Naive B cell (primary cell): ENCODE measurements at regions not wholly inside any gene's neighbourhood (a gene's known extent, or its start where the extent isn't known, plus 50 kb on each side); places are given as distances from the start of the nearest gene placed in this dataset.
A peak's percentile ranks its signal among the peaks of the same experiment; 100 is the strongest.

Experiments
- ATAC-seq, 2 donors: fragments of 150-1000 bp; cut with Tn5 transposase; 2 replicates each; pipeline ENCODE4 v1.10.0; 2021; ENCODE audit warnings: low read depth in 2 of 2, mild to moderate bottlenecking in 2 of 2, moderate library complexity in 2 of 2
- DNase-seq: peaks from one replicate; pipeline ENCODE4 v3.0.0; 2022
- H3K27ac Mint-ChIP-seq, 6 donors: one replicate each; pipeline ENCODE4 v1.8.0; 2020 to 2022; ENCODE audit warnings: mild to moderate bottlenecking in 6 of 6, mixed read lengths in 6 of 6, moderate library complexity in 5 of 6, inconsistent platforms in 2 of 6
- H3K27me3 Mint-ChIP-seq, 3 donors: one replicate each; pipeline ENCODE4 v1.8.0; 2021 to 2022; ENCODE audit warnings: mixed read lengths in 3 of 3, mild to moderate bottlenecking in 1 of 3
- H3K36me3 Mint-ChIP-seq, 2 donors: one replicate each; pipeline ENCODE4 v1.8.0; 2020 to 2022; ENCODE audit warnings: mixed read lengths in 2 of 2, inconsistent platforms in 1 of 2, mild to moderate bottlenecking in 1 of 2
- H3K4me1 Mint-ChIP-seq, 3 donors: one replicate each; pipeline ENCODE4 v1.8.0; 2020 to 2022; ENCODE audit warnings: mixed read lengths in 3 of 3, inconsistent platforms in 1 of 3, mild to moderate bottlenecking in 1 of 3, moderate library complexity in 1 of 3
- H3K4me3 Mint-ChIP-seq, 8 donors: one replicate each; pipeline ENCODE4 v1.8.0; 2020 to 2022; ENCODE audit warnings: mild to moderate bottlenecking in 8 of 8, mixed read lengths in 8 of 8, moderate library complexity in 8 of 8, inconsistent platforms in 2 of 8
- H3K9me3 Mint-ChIP-seq, 7 donors: one replicate each; pipeline ENCODE4 v1.8.0; 2020 to 2022; ENCODE audit warnings: mixed read lengths in 7 of 7, mild to moderate bottlenecking in 5 of 7, inconsistent platforms in 2 of 7, moderate library complexity in 1 of 7

- DNase-seq (no peak), ATAC-seq (peak; percentile 42 to 51)
- H3K27ac Mint-ChIP-seq: peak overlapping the region in 4 of 6 donors; percentile 11 to 75 (median 48)
Observed at GRCh38 chr6:12363651-12364381, 73.7 kb downstream of the EDN1 start.

GRCh38 chr6:12364621-12365020 is 74.5 kb downstream of the EDN1 start:
- H3K36me3 Mint-ChIP-seq: no peaks in the 10 kb centered on the region
- peak overlapping the region in 1 of 8 donors; percentile 2 for H3K4me3 Mint-ChIP-seq
- H3K27me3 Mint-ChIP-seq: peaks cover 0 to 11% (median 0%) of the 10 kb centered on the region in 3 donors
- peaks cover 6 to 14% (median 10%) of the 10 kb centered on the region in 3 donors for H3K4me1 Mint-ChIP-seq
- ATAC-seq (no peak), DNase-seq (no peak)
- H3K27ac Mint-ChIP-seq: no peak overlapping the region
- peaks cover 0 to 5% (median 1%) of the 10 kb centered on the region in 7 donors for H3K9me3 Mint-ChIP-seq

More at GRCh38 chr6:12363651-12364381, 73.7 kb downstream of the EDN1 start:
- Mint-ChIP-seq H3K27me3 (peaks cover 0 to 11% (median 0%) of the 10 kb centered on the region in 3 donors), H3K4me3 (peak overlapping the region in 7 of 8 donors; percentile 12 to 72 (median 49)), H3K36me3 (no peaks in the 10 kb centered on the region), H3K9me3 (peaks cover 0 to 5% (median 1%) of the 10 kb centered on the region in 7 donors), H3K4me1 (peaks cover 6 to 13% (median 10%) of the 10 kb centered on the region in 3 donors)

GRCh38 chr6:12366731-12367130 is 76.6 kb downstream of the EDN1 start:
- Mint-ChIP-seq H3K27ac (no peak overlapping the region), H3K4me3 (no peak overlapping the region), H3K9me3 (peaks cover 0 to 5% (median 1%) of the 10 kb centered on the region in 7 donors), H3K36me3 (no peaks in the 10 kb centered on the region), H3K4me1 (peaks cover 6 to 20% (median 10%) of the 10 kb centered on the region in 3 donors), H3K27me3 (peaks cover 0 to 11% (median 0%) of the 10 kb centered on the region in 3 donors)
- no peak for ATAC-seq
- no peak for DNase-seq

DNA sequence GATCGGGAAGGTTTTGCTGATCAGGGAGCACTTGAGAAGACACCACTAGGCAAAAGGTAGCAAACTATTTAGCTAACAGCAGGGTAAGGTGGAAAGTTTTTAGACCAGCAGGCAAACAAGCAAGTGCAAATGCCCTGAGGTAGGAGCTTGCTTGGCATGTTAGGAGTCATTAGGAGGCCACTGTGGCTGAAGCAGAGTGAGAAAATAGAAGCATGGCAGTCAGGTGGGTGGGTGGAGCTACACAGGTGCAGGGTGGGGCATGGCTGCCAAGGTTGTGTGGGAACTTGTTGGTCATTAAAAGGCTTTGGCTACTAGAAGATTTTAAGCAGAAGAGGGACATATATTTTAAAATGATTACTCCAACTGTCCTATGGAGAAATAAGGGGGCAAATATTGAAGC is 77.3 kb downstream of the EDN1 start:
- ATAC-seq: no peak
- Mint-ChIP-seq H3K9me3 (peaks cover 0 to 5% (median 1%) of the 10 kb centered on the region in 7 donors), H3K4me3 (no peak overlapping the region), H3K27ac (peak overlapping the region in 1 of 6 donors; percentile 13), H3K27me3 (peaks cover 0 to 11% (median 0%) of the 10 kb centered on the region in 3 donors), H3K36me3 (no peaks in the 10 kb centered on the region), H3K4me1 (peaks cover 6 to 20% (median 10%) of the 10 kb centered on the region in 3 donors)
- DNase-seq: no peak

DNA sequence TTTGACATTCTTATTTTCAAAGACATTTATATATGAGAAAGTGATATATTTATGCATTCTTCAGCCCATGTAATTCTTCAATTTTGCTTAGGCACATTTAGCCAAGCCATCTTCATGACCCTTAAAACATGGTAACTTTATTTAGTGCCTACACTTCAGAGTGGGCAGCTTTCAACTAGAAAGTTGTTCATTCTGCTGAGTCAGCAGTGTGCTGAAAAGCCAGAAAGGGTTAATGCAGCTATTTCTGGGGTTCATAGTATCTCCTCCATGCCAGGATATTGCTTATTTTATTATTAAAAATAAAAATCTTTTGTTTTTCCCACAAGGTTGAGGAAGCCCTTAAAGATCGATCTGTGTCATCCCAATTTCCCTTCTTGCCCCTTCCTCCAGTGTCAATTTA is 79.2 kb downstream of the EDN1 start:
- no peak overlapping the region for H3K27ac Mint-ChIP-seq
- peaks cover 0 to 16% (median 0%) of the 10 kb centered on the region in 3 donors for H3K27me3 Mint-ChIP-seq
- ATAC-seq: no peak
- H3K9me3 Mint-ChIP-seq: peaks cover 0 to 5% (median 0%) of the 10 kb centered on the region in 7 donors
- H3K4me3 Mint-ChIP-seq: no peak overlapping the region
- H3K36me3 Mint-ChIP-seq: no peaks in the 10 kb centered on the region
- DNase-seq: no peak
- peaks cover 0 to 11% (median 0%) of the 10 kb centered on the region in 3 donors for H3K4me1 Mint-ChIP-seq

DNA sequence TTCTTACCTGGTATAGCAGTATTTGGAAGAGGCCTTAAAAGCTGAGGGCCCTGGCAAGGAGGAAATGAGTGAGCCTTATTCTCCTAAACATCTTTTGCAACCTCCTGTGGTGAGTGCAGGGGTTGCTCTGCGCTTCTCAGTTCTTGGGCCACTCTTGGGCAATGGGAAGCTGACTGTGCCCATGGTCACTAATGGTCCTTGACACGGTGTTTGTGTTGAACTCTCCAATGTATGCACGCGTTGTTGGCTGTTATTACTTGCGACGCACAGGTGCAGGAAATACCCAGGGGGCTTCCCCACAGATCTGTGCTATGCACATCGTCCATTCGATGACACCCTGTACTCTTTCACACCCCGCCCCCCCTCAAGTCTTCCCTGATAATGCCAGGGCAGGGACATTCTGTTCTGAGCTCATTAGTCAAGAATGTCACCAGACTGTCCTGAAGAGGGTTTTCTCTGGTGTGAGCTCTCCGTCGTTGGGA is 79.7 kb downstream of the EDN1 start:
- peaks cover 0 to 16% (median 0%) of the 10 kb centered on the region in 3 donors for H3K27me3 Mint-ChIP-seq
- peaks cover 0 to 5% (median 0%) of the 10 kb centered on the region in 7 donors for H3K9me3 Mint-ChIP-seq
- H3K27ac Mint-ChIP-seq: no peak overlapping the region
- H3K4me1 Mint-ChIP-seq: peaks cover 0 to 10% (median 0%) of the 10 kb centered on the region in 3 donors
- peak; percentile 71 to 88 for ATAC-seq
- H3K4me3 Mint-ChIP-seq: no peak overlapping the region
- no peaks in the 10 kb centered on the region for H3K36me3 Mint-ChIP-seq
- DNase-seq: no peak

DNA sequence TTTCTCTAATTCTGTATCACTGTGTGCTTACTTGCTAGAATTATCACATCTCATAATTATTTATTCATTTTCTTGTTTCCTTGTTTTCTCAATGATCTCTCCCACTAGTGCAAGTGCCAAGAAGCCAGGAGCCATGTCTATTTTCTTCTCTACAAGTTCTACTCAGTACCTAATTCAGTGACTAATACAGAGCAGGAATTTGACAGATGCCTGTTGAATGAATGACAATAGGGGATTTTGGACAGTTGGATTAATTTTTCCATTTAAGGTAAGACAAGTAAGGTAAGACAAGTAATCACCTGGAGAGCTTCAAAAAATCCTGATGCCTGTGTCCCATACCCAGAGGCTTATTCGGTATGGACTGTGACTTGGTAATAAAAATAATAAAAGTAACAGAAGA is 81.0 kb downstream of the EDN1 start:
- Mint-ChIP-seq H3K36me3 (no peaks in the 10 kb centered on the region), H3K4me1 (peaks cover 0 to 7% (median 0%) of the 10 kb centered on the region in 3 donors), H3K4me3 (no peak overlapping the region), H3K27ac (no peak overlapping the region), H3K9me3 (peaks cover 0 to 5% (median 0%) of the 10 kb centered on the region in 7 donors), H3K27me3 (peaks cover 2 to 20% (median 4%) of the 10 kb centered on the region in 3 donors)
- DNase-seq (no peak), ATAC-seq (no peak)

DNA sequence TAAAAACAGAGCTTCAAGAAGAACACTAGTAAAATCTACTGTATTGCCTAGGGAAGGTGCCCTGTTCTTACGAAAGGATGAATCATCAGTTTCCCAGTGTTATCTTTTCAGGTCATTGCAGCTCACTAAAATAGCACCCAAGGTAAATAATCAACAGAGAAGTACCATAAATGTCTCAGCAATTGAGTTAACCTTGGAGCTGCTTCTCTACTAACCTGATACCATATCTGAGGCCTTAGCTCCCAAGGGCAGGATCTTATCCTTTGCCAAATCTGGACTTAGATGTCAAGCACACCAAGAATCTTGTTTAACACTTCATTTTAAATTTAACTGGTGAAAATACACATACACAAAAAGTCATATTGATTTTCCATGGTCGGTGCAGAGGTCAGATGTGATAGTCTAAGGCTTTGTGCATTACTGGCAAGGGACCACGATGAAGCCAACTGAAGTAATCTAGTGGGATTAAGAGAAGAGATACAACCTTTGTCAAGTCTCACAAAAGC is 81.5 kb downstream of the EDN1 start:
- Mint-ChIP-seq H3K36me3 (no peaks in the 10 kb centered on the region), H3K27ac (peak overlapping the region in 1 of 6 donors; percentile 32), H3K9me3 (peaks cover 0 to 6% (median 0%) of the 10 kb centered on the region in 7 donors), H3K4me1 (peaks cover 0 to 7% (median 0%) of the 10 kb centered on the region in 3 donors), H3K4me3 (no peak overlapping the region), H3K27me3 (peaks cover 7 to 24% (median 10%) of the 10 kb centered on the region in 3 donors)
- no peak for ATAC-seq
- DNase-seq: no peak

GRCh38 chr6:12379181-12379580 is 89.0 kb downstream of the EDN1 start:
- Mint-ChIP-seq H3K4me1 (no peaks in the 10 kb centered on the region), H3K27me3 (peaks cover 8 to 17% (median 10%) of the 10 kb centered on the region in 3 donors), H3K36me3 (no peaks in the 10 kb centered on the region), H3K9me3 (peaks cover 0 to 14% (median 3%) of the 10 kb centered on the region in 7 donors), H3K4me3 (no peak overlapping the region), H3K27ac (no peak overlapping the region)
- ATAC-seq (no peak), DNase-seq (no peak)

GRCh38 chr6:12381587-12381986 is 91.4 kb downstream of the EDN1 start:
- Mint-ChIP-seq H3K4me1 (no peaks in the 10 kb centered on the region), H3K27me3 (peaks cover under 1 to 10% (median 3%) of the 10 kb centered on the region in 3 donors), H3K9me3 (peaks cover 0 to 14% (median 2%) of the 10 kb centered on the region in 7 donors), H3K36me3 (no peaks in the 10 kb centered on the region), H3K27ac (peak overlapping the region in 1 of 6 donors; percentile 10), H3K4me3 (no peak overlapping the region)
- DNase-seq: no peak
- ATAC-seq: no peak

- peaks cover 0 to 8% of the 10 kb centered on the region in 2 donors for H3K36me3 Mint-ChIP-seq
- no peak overlapping the region for H3K27ac Mint-ChIP-seq
- H3K27me3 Mint-ChIP-seq: peaks cover 6 to 16% (median 11%) of the 10 kb centered on the region in 3 donors
- H3K4me3 Mint-ChIP-seq: no peak overlapping the region
- ATAC-seq: no peak
- DNase-seq: no peak
- H3K9me3 Mint-ChIP-seq: peaks cover 2 to 8% (median 5%) of the 10 kb centered on the region in 7 donors
- no peaks in the 10 kb centered on the region for H3K4me1 Mint-ChIP-seq
Observed at GRCh38 chr6:12383448-12383847, 93.3 kb downstream of the EDN1 start.

GRCh38 chr6:12384357-12384912 is 94.3 kb downstream of the EDN1 start:
- H3K9me3 Mint-ChIP-seq: peaks cover 0 to 9% (median 2%) of the 10 kb centered on the region in 7 donors
- no peak overlapping the region for H3K27ac Mint-ChIP-seq
- H3K36me3 Mint-ChIP-seq: peaks cover 0 to 8% of the 10 kb centered on the region in 2 donors
- no peaks in the 10 kb centered on the region for H3K4me1 Mint-ChIP-seq
- H3K27me3 Mint-ChIP-seq: peaks cover 11 to 22% (median 11%) of the 10 kb centered on the region in 3 donors
- ATAC-seq (no peak), DNase-seq (no peak)
- no peak overlapping the region for H3K4me3 Mint-ChIP-seq

DNA sequence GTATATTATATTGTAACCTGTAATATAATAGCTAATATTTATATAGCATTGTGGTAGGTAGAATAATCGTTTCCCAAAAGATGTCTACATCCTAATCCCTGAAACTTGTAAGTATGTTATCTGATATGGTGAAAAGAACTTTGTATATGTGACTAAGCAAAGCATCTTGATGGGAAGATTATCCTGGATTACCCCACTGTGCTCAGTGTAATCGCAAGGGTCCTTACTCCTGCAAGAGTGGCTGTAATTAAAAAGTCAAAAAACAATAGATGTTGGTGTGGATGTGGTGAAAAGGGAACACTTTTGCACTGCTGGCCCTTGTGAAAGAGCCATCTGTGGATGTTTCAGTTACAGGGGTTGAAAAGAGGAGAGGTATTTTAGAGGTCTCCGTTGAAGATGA is 95.2 kb downstream of the EDN1 start:
- peaks cover 11 to 25% (median 11%) of the 10 kb centered on the region in 3 donors for H3K27me3 Mint-ChIP-seq
- H3K9me3 Mint-ChIP-seq: peaks cover 0 to 9% (median 2%) of the 10 kb centered on the region in 7 donors
- H3K36me3 Mint-ChIP-seq: peaks cover 0 to 8% of the 10 kb centered on the region in 2 donors
- no peak overlapping the region for H3K4me3 Mint-ChIP-seq
- no peak overlapping the region for H3K27ac Mint-ChIP-seq
- H3K4me1 Mint-ChIP-seq: no peaks in the 10 kb centered on the region
- no peak for DNase-seq
- ATAC-seq: no peak
